Hepatic stellate cell (primary cell): ENCODE measurements at regions not wholly inside any gene's neighbourhood (a gene's known extent, or its start where the extent isn't known, plus 50 kb on each side); places are given as distances from the start of the nearest gene placed in this dataset.

Source experiments
- DNase-seq: peaks from one replicate; pipeline ENCODE4 v3.0.0; 2011; ENCODE audit warnings: low spot score

DNA sequence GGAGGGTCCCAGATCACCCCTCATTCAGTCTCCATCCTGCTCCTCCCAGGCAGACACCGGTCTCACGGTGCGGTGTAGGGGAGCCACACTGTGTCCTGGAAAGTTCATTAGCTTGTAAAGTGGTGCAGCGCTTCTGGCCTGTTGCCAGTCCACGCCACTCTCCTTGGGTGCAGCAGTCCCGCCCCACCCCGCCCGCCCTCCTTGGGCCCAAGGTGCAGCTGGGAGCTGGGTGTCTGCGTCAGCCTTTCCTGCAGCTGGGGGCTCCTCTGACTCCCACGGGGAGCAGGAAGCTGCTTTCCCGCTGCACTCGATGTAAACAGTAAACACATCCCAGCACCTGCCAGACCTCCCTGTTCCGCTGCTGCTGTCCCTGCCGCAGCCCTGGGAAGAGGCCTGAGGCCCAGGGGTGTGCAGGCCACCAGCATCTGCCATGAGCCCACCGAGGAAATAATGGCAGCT lies 53.8 kb upstream of the ASB18 start:
- no peak for DNase-seq

DNA sequence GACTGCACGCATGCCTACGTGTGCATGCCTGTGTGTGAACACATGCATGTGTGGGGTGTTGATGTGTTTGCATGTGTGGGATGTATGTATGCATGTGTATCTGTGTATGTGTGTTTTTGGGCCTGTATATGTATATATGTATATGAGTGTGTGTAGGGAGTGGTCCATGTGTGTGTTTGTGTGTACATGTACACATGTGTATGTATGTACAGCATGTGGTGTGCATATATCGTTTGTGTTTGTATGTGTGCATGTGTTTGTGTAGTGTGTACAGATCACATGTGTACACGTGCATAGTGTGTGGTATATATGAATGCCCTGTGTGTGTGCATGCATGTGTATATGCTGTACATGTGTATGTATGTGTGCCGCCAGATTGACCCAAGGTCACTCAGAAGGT lies 54.2 kb upstream of the ASB18 start:
- no peak for DNase-seq

- DNase-seq, result no peak
Measured at GRCh38 chr2:236319036-236319435, 54.8 kb upstream of the ASB18 start.

- no peak for DNase-seq
Measured at GRCh38 chr2:236321415-236321814, 57.2 kb upstream of the ASB18 start.

DNA sequence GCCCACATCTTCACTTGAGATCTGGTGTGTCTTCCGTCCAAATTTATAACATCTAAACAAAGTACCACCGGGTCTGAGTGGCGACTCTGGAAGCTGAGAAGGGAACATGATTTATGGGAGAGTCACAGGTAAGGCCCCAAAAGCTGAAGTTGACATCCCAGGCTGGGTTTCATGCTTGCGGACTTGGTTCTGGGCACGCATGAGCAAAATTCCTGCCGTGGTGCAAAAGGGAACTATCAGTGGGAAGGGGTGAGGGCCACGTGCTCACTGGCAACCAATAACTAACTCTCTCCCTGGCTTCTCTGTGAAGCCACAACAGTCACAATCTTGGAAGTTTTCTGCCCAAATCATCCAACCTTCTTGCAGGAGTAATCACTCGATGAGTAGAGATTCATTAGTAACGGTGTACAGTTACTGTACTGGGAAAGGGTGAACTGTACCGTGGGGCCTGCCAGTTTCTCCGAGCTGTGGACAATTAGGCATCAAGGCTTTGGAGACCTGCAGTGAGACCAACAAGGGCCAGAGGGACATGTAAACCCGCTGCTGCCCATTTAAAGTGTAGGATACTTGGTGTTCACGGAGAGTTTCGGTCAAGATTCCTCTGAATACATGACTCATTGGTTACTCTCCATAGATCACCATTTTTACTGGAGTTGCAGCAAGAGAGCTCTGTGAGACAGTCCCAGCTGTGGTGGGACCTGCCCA lies 69.4 kb upstream of the ASB18 start:
- DNase-seq, result no peak

GRCh38 chr2:236334122-236334876 lies 70.1 kb upstream of the ASB18 start:
- DNase-seq, result no peak

DNA sequence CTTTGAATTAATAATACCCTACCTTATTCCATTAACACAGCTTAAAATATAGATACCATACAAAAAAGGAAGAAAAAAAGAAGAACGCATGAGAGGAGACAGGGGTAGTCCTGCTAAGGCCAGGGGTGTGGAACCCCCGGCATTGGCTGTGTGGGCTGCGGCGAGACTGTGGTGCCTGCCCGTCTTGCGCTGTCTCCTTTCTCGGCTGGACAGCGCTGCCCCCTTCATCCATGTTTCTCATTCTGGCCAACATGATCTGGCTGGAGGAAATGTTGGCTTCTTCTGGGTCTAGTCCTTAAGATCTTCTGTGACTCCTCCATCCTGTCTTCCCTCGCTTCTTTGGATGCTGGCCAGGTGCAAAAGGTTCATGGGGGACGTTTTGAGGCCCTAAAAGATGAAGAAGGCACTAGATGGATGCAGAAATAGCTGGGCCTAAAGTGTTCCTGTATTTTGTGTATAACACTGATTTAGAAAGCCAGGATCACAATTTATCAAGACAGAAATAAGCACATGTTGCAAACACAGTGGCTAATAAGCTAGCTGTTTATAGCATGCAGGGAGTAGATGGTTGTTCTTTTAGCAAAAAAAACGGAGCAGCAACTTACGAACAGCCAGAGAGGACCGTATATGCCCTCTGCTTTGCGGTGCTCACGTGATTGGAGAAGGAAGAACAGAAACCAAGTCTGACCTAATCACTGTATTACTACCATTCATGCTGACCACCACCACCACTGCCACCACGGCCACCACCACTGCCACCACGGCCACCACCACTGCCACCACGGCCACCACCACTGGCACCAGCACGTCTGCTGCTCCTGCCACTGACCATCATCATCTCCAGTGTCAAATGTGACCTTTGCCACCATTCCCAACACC lies 71.7 kb upstream of the ASB18 start:
- DNase-seq, result no peak

DNA sequence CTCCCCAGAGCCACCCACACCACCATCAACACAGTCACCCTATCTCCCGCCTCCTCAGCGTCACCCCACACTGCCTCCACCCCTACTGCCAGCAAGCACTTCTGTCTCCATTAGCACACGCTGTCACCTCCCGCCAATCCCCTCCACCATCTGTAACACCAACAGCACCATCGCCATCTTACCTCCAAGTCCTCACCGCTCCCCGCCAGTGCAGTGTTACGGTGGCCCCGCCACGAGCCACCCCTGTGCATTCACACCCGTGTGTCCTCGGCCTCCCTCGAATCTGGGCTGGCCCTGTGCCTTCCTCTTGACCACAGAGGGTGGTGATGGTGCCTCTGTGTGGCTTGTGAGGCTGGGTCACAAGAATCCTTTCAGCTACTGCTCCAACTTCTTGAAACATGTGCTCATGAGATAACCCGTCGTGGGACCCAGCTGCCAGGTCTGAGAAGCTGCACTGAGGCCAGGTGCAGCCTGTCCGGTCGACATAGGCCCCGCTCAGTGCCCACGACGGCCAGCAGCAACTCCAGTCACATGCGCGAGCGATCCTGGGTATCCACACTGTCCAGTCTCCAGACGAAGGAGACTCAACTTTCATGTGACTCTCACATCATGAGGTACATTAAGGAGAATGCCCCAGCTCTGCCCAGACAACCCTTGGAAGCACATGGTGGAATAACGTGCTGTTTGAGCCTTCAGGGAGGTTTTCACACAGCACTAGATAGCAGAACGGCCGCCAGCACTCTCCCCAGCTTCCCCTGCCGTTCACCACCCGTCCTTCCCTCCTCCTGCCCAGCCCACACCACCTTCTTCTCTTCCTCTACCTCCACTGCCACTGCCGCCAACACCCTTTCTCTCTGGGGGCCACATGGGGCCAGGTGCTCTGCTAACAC lies 72.6 kb upstream of the ASB18 start:
- no peak for DNase-seq

DNA sequence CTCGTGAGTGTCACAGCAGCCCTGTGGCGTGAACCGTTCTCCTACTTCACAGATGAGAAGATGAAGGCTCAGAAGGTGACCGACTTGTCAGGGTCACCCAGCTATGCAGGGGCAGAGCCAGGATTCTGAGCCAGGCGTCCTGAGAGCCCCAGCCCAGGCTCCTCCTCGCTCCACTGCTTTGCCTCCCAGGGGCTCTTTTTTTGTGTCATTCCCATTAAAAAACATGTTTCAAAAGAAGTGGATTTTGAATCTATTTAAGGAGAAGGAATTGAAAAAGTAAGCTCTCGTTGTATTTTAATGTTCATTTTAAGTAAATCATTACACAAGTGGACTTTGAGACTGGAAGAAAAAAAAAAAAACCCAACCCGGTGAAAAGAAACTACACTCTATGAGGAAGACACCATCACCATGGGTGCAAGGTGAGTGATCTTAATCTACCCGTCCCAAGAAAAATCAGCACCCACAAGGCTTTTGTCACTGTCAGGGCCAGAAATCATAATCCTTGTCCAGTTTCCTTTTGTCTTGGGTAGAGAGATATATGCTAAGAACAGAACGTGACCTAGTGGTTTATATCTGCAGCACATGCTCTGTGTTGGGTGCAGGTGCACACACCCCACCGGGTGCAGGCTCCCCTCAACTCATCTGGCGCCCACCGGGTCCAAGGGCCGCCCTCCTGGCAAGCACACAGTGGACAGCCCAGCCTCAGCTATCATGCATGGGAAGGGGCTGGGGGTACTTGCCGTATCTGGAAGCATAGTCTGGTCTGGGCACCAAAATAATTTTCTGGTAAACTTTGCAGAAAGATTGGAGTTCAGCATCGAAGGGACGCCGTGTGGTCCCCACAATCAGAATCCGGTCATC lies 73.5 kb upstream of the ASB18 start:
- DNase-seq, result no peak

DNA sequence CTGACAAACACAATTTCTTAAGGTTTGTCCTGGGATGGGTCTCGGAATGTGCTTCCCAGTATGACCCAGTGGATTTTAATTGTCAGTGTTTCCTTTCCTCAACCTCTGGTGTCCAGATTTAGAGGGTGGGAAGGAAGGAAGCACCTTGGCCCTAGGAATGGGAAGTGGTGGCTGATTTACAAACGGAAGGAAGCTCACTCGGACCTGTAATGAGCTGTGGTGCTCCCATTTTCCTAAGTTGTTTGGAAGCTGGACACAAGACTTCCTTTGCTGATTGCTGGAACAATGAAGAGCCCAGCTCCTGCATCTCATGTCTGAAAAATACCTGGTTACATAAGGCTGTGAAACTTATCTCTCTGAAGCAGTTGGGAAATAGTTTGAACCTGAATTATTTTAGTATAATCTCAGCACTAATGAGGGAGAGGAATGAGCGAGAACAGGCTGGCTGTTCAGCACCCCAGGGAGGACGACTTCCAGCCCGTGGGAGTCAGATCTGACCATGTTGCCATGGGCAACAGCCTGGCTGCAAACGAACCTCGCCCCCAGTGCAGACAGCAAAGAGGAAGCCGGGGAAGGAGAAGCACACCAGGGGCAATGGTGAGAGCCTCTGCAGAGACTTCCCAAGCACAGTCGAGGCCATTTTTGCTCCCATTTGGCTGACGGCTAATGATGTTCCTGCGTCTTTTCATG lies 74.4 kb upstream of the ASB18 start:
- DNase-seq, result no peak

DNA sequence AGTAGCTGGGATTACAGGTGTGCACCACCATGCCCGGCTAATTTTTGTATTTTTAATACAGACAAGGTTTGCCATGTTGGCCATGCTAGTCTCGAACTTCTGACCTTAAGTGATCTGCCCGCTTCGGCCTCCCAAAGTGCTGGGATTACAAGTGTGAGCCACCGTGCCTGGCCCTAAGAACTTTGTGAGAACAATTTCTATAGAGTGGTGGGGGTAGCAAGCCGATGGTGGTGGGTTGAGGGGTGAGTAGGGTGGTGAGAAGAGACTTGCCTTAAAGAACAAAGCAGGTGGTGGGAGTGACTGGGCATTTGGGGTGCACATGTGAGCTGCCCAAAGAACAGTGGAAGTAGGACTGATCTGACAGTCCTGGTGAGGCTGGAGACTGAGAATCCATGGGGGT lies 76.0 kb upstream of the ASB18 start:
- no peak for DNase-seq

GRCh38 chr2:236341067-236341466 lies 76.9 kb upstream of the ASB18 start:
- DNase-seq, result no peak

DNA sequence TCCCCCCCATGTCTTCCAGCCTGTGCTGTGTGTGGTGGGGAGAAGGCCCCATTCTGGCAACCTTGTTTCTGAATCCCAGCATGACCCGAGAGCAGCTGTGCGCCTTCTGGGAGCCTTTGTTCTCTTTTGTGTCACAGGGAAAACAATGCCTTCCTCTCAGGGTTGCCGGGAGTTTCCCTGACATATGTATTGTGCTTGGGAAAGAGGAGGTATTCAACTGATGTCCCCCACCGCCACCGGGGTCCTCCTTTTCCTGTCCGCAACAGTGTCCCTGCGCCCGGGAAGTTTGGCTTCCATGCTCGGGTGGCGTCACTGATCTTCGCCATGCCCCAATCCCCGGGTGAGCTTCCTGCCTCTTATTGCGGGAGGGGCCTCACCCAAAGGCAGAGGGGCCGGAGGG lies 77.5 kb upstream of the ASB18 start:
- DNase-seq, result no peak

DNA sequence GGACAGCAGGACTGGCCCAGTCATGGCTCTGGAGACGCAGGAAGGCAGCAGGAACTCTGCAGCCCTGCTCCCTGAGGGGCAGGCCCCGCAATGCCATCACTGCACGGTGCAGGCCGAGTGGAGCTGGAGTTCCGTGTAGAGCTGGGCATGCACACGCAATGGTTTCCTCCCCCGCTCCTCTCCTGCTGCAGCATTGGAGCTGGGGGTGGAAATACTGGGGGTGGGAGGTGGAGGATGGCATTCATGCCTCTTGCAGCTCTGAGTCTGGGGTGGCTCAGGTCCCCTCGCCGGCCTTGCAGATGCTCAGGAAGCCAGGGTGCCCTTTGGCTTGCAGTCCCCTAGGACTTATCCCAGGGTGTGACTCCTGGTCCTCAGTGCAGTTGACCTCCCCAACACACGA lies 78.3 kb upstream of the ASB18 start:
- DNase-seq, result no peak

DNA sequence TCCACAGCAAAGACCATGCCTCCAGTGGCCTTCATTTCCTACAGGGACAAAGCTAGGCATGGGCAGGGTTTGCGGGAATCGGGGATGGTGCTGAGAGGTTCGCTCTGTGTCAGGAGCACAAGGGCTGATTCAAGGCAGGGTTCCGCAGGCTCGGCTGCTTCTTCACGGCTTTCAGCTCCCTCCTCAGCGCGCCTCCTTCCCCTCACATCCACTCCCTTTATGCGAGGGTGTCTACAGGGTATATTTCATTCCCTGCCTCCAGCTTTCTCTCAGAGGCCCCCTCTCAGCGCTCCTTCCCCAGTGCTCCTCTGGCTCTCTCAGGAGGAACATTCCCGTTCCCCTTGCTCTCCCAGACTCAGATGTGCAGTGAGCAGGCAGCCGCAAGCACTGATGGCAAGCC lies 78.7 kb upstream of the ASB18 start:
- no peak for DNase-seq

DNA sequence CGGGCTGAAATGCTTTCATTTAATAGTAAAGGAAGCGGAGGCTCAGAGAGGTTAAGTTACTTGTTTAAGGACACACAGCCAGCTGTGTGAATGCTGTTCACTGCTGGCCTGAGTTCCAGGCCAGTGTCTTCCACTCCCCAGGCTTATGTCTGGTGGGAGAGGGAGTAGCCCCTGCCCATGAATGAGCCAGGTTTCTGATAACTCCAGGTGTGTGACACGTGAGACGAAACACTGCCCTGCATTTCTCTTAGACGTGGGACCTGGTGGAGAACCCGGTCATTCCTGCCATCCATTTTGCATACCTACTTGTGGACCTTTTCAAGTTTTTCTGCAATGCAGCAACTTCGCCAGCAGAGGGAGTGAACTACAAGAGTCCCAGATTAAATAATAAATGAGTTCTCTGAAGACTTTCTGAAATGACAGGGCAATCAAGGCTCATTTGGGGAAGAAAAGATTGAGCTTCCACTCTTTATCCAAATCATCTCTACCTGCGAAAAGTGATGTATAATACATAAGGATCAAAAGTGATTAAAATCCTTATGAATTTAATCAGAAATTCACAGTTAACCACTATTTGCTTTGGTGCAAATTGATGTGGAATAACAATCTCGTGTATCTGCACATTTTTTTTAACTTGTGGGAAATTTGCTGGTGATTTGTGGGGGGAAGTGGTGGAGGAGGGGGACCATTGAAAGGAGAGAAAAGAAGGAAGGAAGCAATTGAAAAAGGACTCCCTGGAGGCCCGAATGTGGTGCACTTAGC lies 79.4 kb upstream of the ASB18 start:
- DNase-seq, result peak; percentile 72

GRCh38 chr2:236344446-236344845 lies 80.2 kb upstream of the ASB18 start:
- no peak for DNase-seq

- no peak for DNase-seq
Measured at GRCh38 chr2:236345081-236345714, 81.0 kb upstream of the ASB18 start.

GRCh38 chr2:236346366-236346765 lies 82.2 kb upstream of the ASB18 start:
- DNase-seq, result no peak
